Coronary artery (tissue), 2 donors: ENCODE measurements at regions not wholly inside any gene's neighbourhood (a gene's known extent, or its start where the extent isn't known, plus 50 kb on each side); places are given as distances from the start of the nearest gene placed in this dataset.

Experiments
- DNase-seq: peaks from one replicate; pipeline ENCODE4 v3.0.0-alpha.2; 2017; ENCODE audit warnings: low spot score
- H3K27ac ChIP-seq, 2 donors: fragments of 200-600 bp; sonication (generic); one replicate each; pipeline ENCODE4 v1.5.1; 2016 to 2019
- H3K4me3 ChIP-seq: fragments of 200-600 bp; sonication (generic); 2 replicates; pipeline ENCODE4 v1.5.1; 2016; ENCODE audit warnings: mild to moderate bottlenecking, moderate library complexity
- TF ChIP-seq, protein P1 (sequence below): fragments of 200-600 bp; sonication (generic); IDR thresholded peaks from one replicate; pipeline ENCODE4 v1.5.1; 2019; ENCODE audit warnings: antibody characterized with exemption

DNA sequence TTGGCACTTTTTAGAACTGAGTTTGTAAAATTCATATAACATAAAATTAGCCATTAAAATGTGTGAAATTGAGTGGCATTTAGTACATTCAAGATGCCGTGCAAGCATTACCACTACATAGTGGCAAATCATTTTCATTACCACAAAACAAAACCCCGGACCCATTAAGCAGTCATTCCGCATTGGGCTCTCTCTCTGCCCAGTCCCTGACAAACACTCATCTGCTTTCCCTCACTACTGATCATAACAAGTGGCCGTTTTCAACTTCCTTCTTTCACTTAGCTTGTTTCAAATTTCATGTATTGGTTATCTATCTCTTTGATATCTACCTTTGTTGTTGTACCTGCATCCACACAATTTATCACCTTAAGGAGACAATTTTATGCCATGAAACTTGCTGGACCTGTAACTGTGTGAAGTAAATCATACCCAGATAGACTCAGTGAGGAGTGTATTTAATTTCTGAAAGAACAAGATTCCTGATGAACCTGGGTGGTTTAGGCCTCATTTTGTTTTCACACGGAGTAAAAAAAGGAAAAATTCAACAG is 202.1 kb downstream of the OR13H1 start:
- Histone ChIP-seq H3K27ac (no peak overlapping the region), H3K4me3 (peak overlapping the region; percentile 49)
- TF ChIP-seq, protein P1, sequence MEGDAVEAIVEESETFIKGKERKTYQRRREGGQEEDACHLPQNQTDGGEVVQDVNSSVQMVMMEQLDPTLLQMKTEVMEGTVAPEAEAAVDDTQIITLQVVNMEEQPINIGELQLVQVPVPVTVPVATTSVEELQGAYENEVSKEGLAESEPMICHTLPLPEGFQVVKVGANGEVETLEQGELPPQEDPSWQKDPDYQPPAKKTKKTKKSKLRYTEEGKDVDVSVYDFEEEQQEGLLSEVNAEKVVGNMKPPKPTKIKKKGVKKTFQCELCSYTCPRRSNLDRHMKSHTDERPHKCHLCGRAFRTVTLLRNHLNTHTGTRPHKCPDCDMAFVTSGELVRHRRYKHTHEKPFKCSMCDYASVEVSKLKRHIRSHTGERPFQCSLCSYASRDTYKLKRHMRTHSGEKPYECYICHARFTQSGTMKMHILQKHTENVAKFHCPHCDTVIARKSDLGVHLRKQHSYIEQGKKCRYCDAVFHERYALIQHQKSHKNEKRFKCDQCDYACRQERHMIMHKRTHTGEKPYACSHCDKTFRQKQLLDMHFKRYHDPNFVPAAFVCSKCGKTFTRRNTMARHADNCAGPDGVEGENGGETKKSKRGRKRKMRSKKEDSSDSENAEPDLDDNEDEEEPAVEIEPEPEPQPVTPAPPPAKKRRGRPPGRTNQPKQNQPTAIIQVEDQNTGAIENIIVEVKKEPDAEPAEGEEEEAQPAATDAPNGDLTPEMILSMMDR = no peak
- no peak for DNase-seq

- TF ChIP-seq, protein P1 = peak; percentile 15
- peak overlapping the region; percentile 73 for H3K27ac ChIP-seq
- peak; percentile 88 for DNase-seq
- H3K4me3 ChIP-seq = peak overlapping the region; percentile 73
Measured at GRCh38 chrX:131746491-131746968, 202.7 kb downstream of the OR13H1 start.

- peak overlapping the region; percentile 73 for H3K27ac ChIP-seq
- TF ChIP-seq, protein P1 = no peak
- H3K4me3 ChIP-seq = peak overlapping the region; percentile 73
- DNase-seq = peak; percentile 82
Measured at GRCh38 chrX:131747173-131747572, 203.3 kb downstream of the OR13H1 start.

DNA sequence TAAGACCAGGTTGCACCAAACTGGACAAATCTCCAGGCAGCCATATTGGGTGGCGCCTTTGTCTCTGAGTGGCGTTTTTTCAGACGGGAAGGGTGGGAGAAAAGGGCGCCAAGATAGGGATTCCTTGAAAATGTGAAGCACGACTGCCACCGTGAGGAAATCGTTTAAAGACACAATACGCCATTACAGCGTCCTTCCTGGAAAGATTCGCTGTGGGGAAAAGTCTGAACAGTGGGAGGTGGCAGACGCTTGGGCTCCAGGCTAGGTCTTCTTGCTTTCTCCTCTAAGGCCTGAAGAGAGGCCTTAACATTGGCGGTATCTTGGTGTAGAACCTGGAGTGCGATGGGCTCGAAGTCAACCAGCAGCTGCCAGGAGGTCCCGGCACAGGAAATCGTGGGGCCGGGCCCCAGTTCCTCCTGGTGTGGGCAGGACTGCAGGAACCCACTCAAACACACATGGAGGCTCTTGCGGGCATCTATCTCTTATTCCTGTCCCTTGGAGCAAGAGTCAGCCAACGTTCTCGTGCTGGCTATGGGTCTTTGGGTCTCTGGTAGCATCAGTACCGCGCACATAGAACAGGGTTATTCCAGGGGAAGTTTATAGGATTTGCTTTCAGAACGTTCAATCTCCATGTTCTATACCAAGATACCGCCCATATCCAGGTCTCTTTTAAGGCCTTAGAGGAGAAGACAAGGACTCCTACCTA is 208.8 kb downstream of the OR13H1 start:
- Histone ChIP-seq H3K27ac (peak overlapping the region; percentile 62 to 82), H3K4me3 (peak overlapping the region; percentile 60)
- peak; percentile 87 for DNase-seq

GRCh38 chrX:131762802-131763234 is 218.9 kb downstream of the OR13H1 start:
- H3K4me3 ChIP-seq = peak overlapping the region; percentile 61
- TF ChIP-seq, protein P1 = no peak
- no peak for DNase-seq
- peak overlapping the region in 1 of 2 donors; percentile 66 for H3K27ac ChIP-seq

More for the DNA sequence above, 208.8 kb downstream of the OR13H1 start:
- TF ChIP-seq, protein P1 = no peak

GRCh38 chrX:131763674-131764073 is 219.8 kb downstream of the OR13H1 start:
- TF ChIP-seq, protein P1 = peak; percentile 20
- Histone ChIP-seq H3K4me3 (peak overlapping the region; percentile 61), H3K27ac (peak overlapping the region in 1 of 2 donors; percentile 41)
- DNase-seq = peak; percentile 81
